Mesenchymal stem cell (in vitro differentiated cells and primary cell): ENCODE measurements at regions not wholly inside any gene's neighbourhood (a gene's known extent, or its start where the extent isn't known, plus 50 kb on each side); places are given as distances from the start of the nearest gene placed in this dataset.

Experiments
- DNase-seq: peaks from one replicate; pipeline ENCODE4 v3.0.0-alpha.2; 2013
- H2AFZ ChIP-seq: one replicate; pipeline ENCODE4 v1.6.1; 2013; ENCODE audit warnings: low read depth, mild to moderate bottlenecking, control low read depth, inconsistent platforms, low read length, moderate library complexity
- H2AK5ac ChIP-seq: 2 replicates; pipeline ENCODE4 v1.6.1; 2013; ENCODE audit warnings: low read length, moderate library complexity, mild to moderate bottlenecking, inconsistent platforms; ENCODE audit not compliant: severe bottlenecking
- H2BK120ac ChIP-seq: one replicate; pipeline ENCODE4 v1.6.1; 2013; ENCODE audit warnings: low read depth, mild to moderate bottlenecking, inconsistent platforms, low read length, moderate library complexity
- H2BK12ac ChIP-seq, 2 experiments: one replicate each; pipeline ENCODE4 v1.6.1; 2013; ENCODE audit warnings: inconsistent platforms in 2 of 2, low read length in 2 of 2, mild to moderate bottlenecking in 2 of 2, moderate library complexity in 2 of 2, control low read depth in 1 of 2
- H2BK15ac ChIP-seq: one replicate; pipeline ENCODE4 v1.6.1; 2013; ENCODE audit warnings: mild to moderate bottlenecking, low read depth, inconsistent platforms; ENCODE audit not compliant: poor library complexity, severe bottlenecking
- H2BK5ac ChIP-seq: 2 replicates; pipeline ENCODE4 v1.6.1; 2013; ENCODE audit warnings: low read depth, mild to moderate bottlenecking, low read length, control low read depth, inconsistent platforms; ENCODE audit not compliant: poor library complexity, severe bottlenecking
- H3K14ac ChIP-seq, 2 experiments: one replicate each; pipeline ENCODE4 v1.6.1; 2013; ENCODE audit warnings: inconsistent platforms in 2 of 2, low read length in 2 of 2, control low read depth in 1 of 2, mild to moderate bottlenecking in 1 of 2, moderate library complexity in 1 of 2
- H3K18ac ChIP-seq, 2 experiments: one replicate each; pipeline ENCODE4 v1.6.1; 2013; ENCODE audit warnings: inconsistent platforms in 2 of 2, low read length in 2 of 2, control low read depth in 1 of 2, low read depth in 1 of 2, mild to moderate bottlenecking in 1 of 2
- H3K23ac ChIP-seq, 2 experiments: one replicate each; pipeline ENCODE4 v1.6.1; 2013; ENCODE audit warnings: inconsistent platforms in 2 of 2, low read length in 2 of 2, mild to moderate bottlenecking in 2 of 2, moderate library complexity in 2 of 2, control low read depth in 1 of 2
- H3K27ac ChIP-seq: 2 replicates; pipeline ENCODE4 v1.5.1; 2013; ENCODE audit warnings: mild to moderate bottlenecking, moderate library complexity, low read length, control low read depth, inconsistent platforms; ENCODE audit not compliant: poor library complexity, severe bottlenecking
- H3K27me3 ChIP-seq, 2 experiments: 2 replicates each; pipeline versions ENCODE4 v1.6.1 to v1.7.0; 2013; ENCODE audit warnings: low read length in 2 of 2, mild to moderate bottlenecking in 2 of 2, moderate library complexity in 2 of 2, control low read depth in 1 of 2, inconsistent platforms in 1 of 2; ENCODE audit not compliant: control insufficient read depth in 1 of 2, insufficient read depth in 1 of 2
- H3K36me3 ChIP-seq, 2 experiments: 2 replicates each; pipeline versions ENCODE4 v1.6.1 to v1.7.0; 2013; ENCODE audit warnings: low read length in 2 of 2, control low read depth in 1 of 2, inconsistent platforms in 1 of 2, low read depth in 1 of 2, mild to moderate bottlenecking in 1 of 2; ENCODE audit not compliant: insufficient read depth in 2 of 2, control insufficient read depth in 1 of 2
- H3K4ac ChIP-seq, 2 experiments: one replicate each; pipeline ENCODE4 v1.6.1; 2013; ENCODE audit warnings: inconsistent platforms in 2 of 2, low read length in 2 of 2, mild to moderate bottlenecking in 2 of 2, moderate library complexity in 2 of 2, control low read depth in 1 of 2, low read depth in 1 of 2
- H3K4me1 ChIP-seq: 2 replicates; pipeline ENCODE4 v1.6.1; 2013; ENCODE audit warnings: low read depth, low read length, control low read depth; ENCODE audit not compliant: control insufficient read depth, insufficient read depth
- H3K4me2 ChIP-seq: 2 replicates; pipeline ENCODE4 v1.6.1; 2013; ENCODE audit warnings: low read length, mild to moderate bottlenecking, inconsistent platforms; ENCODE audit not compliant: poor library complexity, severe bottlenecking
- H3K4me3 ChIP-seq, 2 experiments: 2 replicates each; pipeline versions ENCODE4 v1.5.1 to v1.7.0; 2013; ENCODE audit warnings: low read length in 2 of 2, mild to moderate bottlenecking in 2 of 2, control low read depth in 1 of 2, low read depth in 1 of 2; ENCODE audit not compliant: insufficient read depth in 1 of 2
- H3K79me1 ChIP-seq: replicated peaks from 2 replicates; pipeline ENCODE4 v1.6.1; 2013; ENCODE audit warnings: mild to moderate bottlenecking, control low read depth, low read length, inconsistent platforms; ENCODE audit not compliant: poor library complexity, severe bottlenecking
- H3K9ac ChIP-seq: 2 replicates; pipeline ENCODE4 v1.7.0; 2013; ENCODE audit warnings: mild to moderate bottlenecking, low read length, moderate library complexity
- H3K9me3 ChIP-seq: 2 replicates; pipeline ENCODE4 v1.7.0; 2013; ENCODE audit warnings: mild to moderate bottlenecking, low read length; ENCODE audit not compliant: control insufficient read depth
- H4K8ac ChIP-seq: one replicate; pipeline ENCODE4 v1.6.1; 2013; ENCODE audit warnings: inconsistent platforms, mild to moderate bottlenecking, low read length, moderate library complexity
- H4K91ac ChIP-seq: one replicate; pipeline ENCODE4 v1.6.1; 2013; ENCODE audit warnings: mild to moderate bottlenecking, low read length, inconsistent platforms
- WGBS: methylation state at CpG from one replicate; pipeline ENCODE4 v1.1.7; 2013; ENCODE audit warnings: mixed read lengths; 5-methylcytosine and 5-hydroxymethylcytosine counted together

GRCh38 chr4:77488882-77489281 is 116.7 kb upstream of the CXCL13 start:
- Histone ChIP-seq H2AK5ac (no peak overlapping the region), H3K79me1 (no peaks in the 10 kb centered on the region), H3K4me2 (no peak overlapping the region), H3K36me3 (no peaks in the 10 kb centered on the region), H2BK5ac (no peak overlapping the region), H3K27me3 (peaks cover 31 to 39% of the 10 kb centered on the region in 2 experiments), H4K91ac (no peak overlapping the region), H2AFZ (no peak overlapping the region), H3K4me3 (no peak overlapping the region), H2BK12ac (no peak overlapping the region), H3K23ac (no peak overlapping the region), H3K27ac (no peak overlapping the region), H2BK15ac (no peak overlapping the region), H3K18ac (no peak overlapping the region), H3K9ac (no peak overlapping the region), H3K14ac (no peak overlapping the region), H3K4me1 (no peaks in the 10 kb centered on the region), H2BK120ac (no peak overlapping the region), H4K8ac (no peak overlapping the region), H3K9me3 (peaks cover 4% of the 10 kb centered on the region), H3K4ac (no peak overlapping the region)
- 92% methylated on average over 1 of the region's 1 CpG for WGBS
- DNase-seq: no peak

GRCh38 chr4:77493120-77493752 is 112.4 kb upstream of the CXCL13 start:
- Histone ChIP-seq H3K4ac (no peak overlapping the region), H3K18ac (no peak overlapping the region), H3K4me2 (no peak overlapping the region), H2BK120ac (no peak overlapping the region), H3K27ac (no peak overlapping the region), H3K36me3 (no peaks in the 10 kb centered on the region), H2AK5ac (no peak overlapping the region), H3K23ac (no peak overlapping the region), H2BK15ac (no peak overlapping the region), H3K9ac (no peak overlapping the region), H3K9me3 (peaks cover 2% of the 10 kb centered on the region), H2AFZ (no peak overlapping the region), H3K14ac (no peak overlapping the region), H4K91ac (no peak overlapping the region), H3K79me1 (no peaks in the 10 kb centered on the region), H2BK12ac (no peak overlapping the region), H2BK5ac (no peak overlapping the region), H3K4me3 (no peak overlapping the region), H3K27me3 (peaks cover 12 to 38% of the 10 kb centered on the region in 2 experiments), H3K4me1 (no peaks in the 10 kb centered on the region), H4K8ac (no peak overlapping the region)
- 100% methylated on average over 1 of the region's 1 CpG for WGBS
- DNase-seq: no peak

DNA sequence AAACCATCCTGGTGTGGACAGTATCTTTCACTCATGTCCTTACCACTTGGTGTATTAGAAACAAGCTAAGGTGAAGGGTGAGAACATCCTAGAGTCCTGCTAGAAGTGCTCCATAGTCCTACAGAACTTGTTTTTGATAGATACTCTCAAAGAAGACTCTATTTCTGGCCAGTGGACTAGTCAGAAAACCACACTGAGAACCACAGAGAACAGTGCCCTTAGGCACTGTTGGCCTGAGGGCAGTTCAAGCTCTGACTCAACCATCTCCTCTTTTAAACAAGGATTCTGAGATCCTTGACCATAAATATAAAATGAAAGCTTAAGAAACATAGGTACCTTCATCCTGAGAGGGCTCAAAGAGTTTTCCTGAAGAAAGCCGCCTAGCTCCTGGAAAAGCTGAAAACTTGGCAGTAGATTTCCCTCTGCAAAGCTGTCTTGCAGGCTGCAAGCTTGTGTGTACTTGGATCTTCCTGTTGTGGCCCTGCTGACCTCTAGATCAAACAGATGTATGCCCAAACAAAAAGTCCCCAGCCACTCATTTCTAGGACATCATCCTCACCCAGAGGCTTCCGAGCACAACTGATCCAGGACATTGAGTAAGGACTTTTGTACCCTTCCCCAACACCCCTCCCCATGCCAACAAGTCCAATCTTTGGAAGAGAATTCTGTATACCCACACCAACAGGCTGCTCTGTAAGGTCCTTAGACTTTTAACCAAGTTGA is 111.6 kb upstream of the CXCL13 start:
- 61% methylated on average over 2 of the region's 2 CpGs for WGBS

DNA sequence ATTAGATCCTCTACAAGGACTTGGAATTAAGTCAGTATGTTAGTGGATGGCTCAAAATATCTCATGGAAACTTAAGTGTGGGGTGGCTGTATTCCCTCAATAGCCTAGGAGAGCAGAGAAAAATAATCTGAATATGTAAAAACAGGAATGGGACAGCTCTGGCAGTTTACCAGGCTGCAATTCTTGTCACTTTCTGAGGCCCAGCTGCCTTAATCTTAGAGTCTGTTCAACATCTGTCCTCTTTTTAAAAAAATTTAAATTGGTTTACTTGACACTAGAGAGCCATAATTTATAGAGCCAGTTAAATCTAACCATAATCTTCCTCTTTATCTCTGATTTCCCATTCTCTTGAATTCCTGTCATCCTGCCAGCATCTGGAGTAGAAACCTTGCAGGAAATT is 109.2 kb upstream of the CXCL13 start:
- Histone ChIP-seq H3K4me3 (no peak overlapping the region), H2BK12ac (no peak overlapping the region), H3K36me3 (no peaks in the 10 kb centered on the region), H2BK15ac (no peak overlapping the region), H3K4me1 (peaks cover 2% of the 10 kb centered on the region), H2AFZ (no peak overlapping the region), H3K9ac (no peak overlapping the region), H3K18ac (no peak overlapping the region), H3K4me2 (no peak overlapping the region), H3K27me3 (peaks cover 9 to 40% of the 10 kb centered on the region in 2 experiments), H3K9me3 (peaks cover 2% of the 10 kb centered on the region), H3K79me1 (no peaks in the 10 kb centered on the region), H2BK120ac (no peak overlapping the region), H3K27ac (no peak overlapping the region), H4K8ac (no peak overlapping the region), H3K23ac (no peak overlapping the region), H4K91ac (no peak overlapping the region), H3K14ac (no peak overlapping the region), H2AK5ac (no peak overlapping the region), H2BK5ac (no peak overlapping the region), H3K4ac (no peak overlapping the region)
- no peak for DNase-seq

More for the DNA sequence above, 111.6 kb upstream of the CXCL13 start:
- H3K4me3 ChIP-seq: no peak overlapping the region
- no peak overlapping the region for H2BK15ac ChIP-seq
- H4K91ac ChIP-seq: no peak overlapping the region
- H3K27me3 ChIP-seq: peaks cover 12 to 41% of the 10 kb centered on the region in 2 experiments
- H2AK5ac ChIP-seq: no peak overlapping the region
- no peak overlapping the region for H3K9ac ChIP-seq
- no peak overlapping the region for H2BK12ac ChIP-seq
- no peak for DNase-seq
- no peaks in the 10 kb centered on the region for H3K4me1 ChIP-seq
- no peaks in the 10 kb centered on the region for H3K79me1 ChIP-seq
- H3K9me3 ChIP-seq: peaks cover 2% of the 10 kb centered on the region
- H2BK120ac ChIP-seq: no peak overlapping the region
- H3K18ac ChIP-seq: no peak overlapping the region
- no peak overlapping the region for H3K14ac ChIP-seq
- H3K23ac ChIP-seq: no peak overlapping the region
- H4K8ac ChIP-seq: no peak overlapping the region
- no peaks in the 10 kb centered on the region for H3K36me3 ChIP-seq
- H3K27ac ChIP-seq: no peak overlapping the region
- no peak overlapping the region for H2AFZ ChIP-seq
- H3K4me2 ChIP-seq: no peak overlapping the region
- no peak overlapping the region for H3K4ac ChIP-seq
- H2BK5ac ChIP-seq: no peak overlapping the region
